ENCODE measurements at regions not wholly inside any gene's neighbourhood (a gene's known extent, or its start where the extent isn't known, plus 50 kb on each side); places are given as distances from the start of the nearest gene placed in this dataset.
"Not testable (repeated sequence)": the region's sequence is repeated elsewhere in the genome, so short reads cannot be mapped to it uniquely, and the experiment has no call there.

DNA sequence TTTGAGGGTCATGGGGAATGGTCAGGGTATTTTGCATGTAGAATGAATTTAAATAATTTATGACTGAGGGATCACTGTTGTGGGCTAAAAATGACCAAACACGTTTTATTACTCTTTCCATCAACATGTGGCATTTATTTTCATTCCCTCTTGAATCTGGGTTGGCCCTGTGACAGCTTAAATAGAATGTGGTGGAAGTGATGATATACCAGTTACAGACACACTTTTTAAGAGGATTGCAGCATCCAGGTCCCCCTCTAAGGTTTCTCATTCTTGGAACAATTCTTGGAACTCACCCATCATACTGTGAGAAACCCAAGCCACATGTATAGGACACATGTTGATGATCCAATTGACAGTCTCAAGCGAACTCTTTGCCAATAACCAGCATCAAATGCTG lies 272.4 kb downstream of the ETV1 start:
- Histone ChIP-seq H3K4me1 (ENCODE audit: control insufficient read depth, insufficient read depth, low read length) (no peaks in the 10 kb centered on the region), H3K9ac (ENCODE audit: low read depth, low read length) (no peak overlapping the region), H3K4me3 (ENCODE audit: low read depth, low read length) (no peak overlapping the region), H3K9me3 (ENCODE audit: control insufficient read depth, insufficient read depth, low read length) (peaks cover 4% of the 10 kb centered on the region), H3K27me3 (ENCODE audit: control insufficient read depth, insufficient read depth, low read length) (no peaks in the 10 kb centered on the region), H3K36me3 (ENCODE audit: control insufficient read depth, insufficient read depth, low read length) (no peaks in the 10 kb centered on the region)

- Histone ChIP-seq H3K4me1 (ENCODE audit: control insufficient read depth, insufficient read depth, low read length) (no peaks in the 10 kb centered on the region), H3K36me3 (ENCODE audit: control insufficient read depth, insufficient read depth, low read length) (no peaks in the 10 kb centered on the region), H3K27me3 (ENCODE audit: control insufficient read depth, insufficient read depth, low read length) (no peaks in the 10 kb centered on the region), H3K9me3 (ENCODE audit: control insufficient read depth, insufficient read depth, low read length) (no peaks in the 10 kb centered on the region), H3K9ac (ENCODE audit: low read depth, low read length) (no peak overlapping the region), H3K4me3 (ENCODE audit: low read depth, low read length) (no peak overlapping the region)
Measured at GRCh38 chr7:13724191-13724976, 265.1 kb downstream of the ETV1 start.

DNA sequence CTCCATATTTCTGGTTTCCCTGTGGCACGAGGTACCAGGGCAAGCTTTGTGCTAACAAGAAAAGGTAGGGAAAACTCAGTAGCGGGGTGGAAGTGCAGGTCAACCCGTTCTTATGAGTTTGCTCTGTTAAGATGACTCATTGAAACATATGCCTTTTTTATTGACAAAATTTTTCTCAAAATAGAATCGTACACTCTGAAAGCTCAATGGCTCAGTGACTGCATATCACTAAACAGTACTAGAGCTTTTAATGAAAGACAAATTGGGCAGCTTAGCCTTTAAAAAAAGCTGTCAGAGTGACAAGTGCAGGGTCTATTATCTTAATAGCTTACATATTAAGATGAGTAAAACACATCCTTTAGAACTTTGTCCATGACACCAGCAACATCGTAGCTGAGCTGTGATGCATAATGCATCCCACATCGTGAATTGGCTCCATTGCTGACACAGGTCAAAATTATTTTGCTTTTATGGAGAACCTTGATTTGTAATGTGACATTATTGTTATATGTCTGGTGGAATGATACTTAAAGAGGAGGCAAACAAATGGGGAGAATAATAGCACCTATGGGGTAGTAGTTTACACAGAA lies 264.4 kb downstream of the ETV1 start:
- H3K9me3 ChIP-seq (ENCODE audit: control insufficient read depth, insufficient read depth, low read length), result no peaks in the 10 kb centered on the region
- H3K27me3 ChIP-seq (ENCODE audit: control insufficient read depth, insufficient read depth, low read length), result no peaks in the 10 kb centered on the region
- H3K36me3 ChIP-seq (ENCODE audit: control insufficient read depth, insufficient read depth, low read length), result no peaks in the 10 kb centered on the region
- no peaks in the 10 kb centered on the region for H3K4me1 ChIP-seq (ENCODE audit: control insufficient read depth, insufficient read depth, low read length)
- H3K4me3 ChIP-seq (ENCODE audit: low read depth, low read length), result no peak overlapping the region
- H3K9ac ChIP-seq (ENCODE audit: low read depth, low read length), result no peak overlapping the region

DNA sequence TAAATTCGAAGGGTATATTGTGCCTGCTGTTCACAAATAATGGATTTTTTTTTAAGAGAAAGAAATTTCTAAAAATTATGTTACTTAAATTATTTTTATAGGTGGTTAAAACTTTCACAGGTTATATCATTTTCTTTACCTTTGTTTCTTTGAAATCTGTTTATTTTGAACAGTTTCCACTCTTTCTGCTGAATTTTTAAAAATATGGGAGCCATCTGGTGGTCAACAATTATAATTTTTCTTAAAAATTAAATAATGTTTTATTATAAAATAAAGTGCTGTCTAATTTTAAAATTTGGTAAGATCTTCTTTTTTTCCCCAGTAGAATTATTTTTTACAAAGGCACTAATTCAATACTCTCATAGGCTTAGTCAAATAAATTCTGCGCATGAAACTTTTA lies 263.9 kb downstream of the ETV1 start:
- Histone ChIP-seq H3K27me3 (ENCODE audit: control insufficient read depth, insufficient read depth, low read length) (no peaks in the 10 kb centered on the region), H3K4me1 (ENCODE audit: control insufficient read depth, insufficient read depth, low read length) (no peaks in the 10 kb centered on the region), H3K4me3 (ENCODE audit: low read depth, low read length) (no peak overlapping the region), H3K36me3 (ENCODE audit: control insufficient read depth, insufficient read depth, low read length) (no peaks in the 10 kb centered on the region), H3K9ac (ENCODE audit: low read depth, low read length) (no peak overlapping the region), H3K9me3 (ENCODE audit: control insufficient read depth, insufficient read depth, low read length) (no peaks in the 10 kb centered on the region)

DNA sequence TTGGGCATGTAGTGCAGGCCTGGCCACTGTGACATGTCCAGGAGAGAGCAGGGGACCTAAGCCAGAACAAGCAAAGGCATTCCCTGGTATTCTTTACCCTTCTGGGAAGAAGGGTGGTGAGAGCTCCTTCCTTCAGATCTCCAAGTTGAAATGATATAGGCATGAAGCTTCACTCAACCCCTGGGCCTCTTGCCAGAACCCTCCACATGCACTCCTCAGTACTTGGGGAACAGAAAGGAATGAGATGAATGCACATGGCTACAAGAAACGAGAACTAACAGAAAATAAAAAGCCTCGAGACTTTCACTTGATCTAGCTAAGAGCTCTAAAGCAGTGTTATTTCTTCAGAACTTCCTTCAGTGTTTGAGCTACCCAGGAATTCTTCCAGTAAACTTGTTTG lies 262.2 kb downstream of the ETV1 start:
- no peak overlapping the region for H3K4me3 ChIP-seq (ENCODE audit: low read depth, low read length)
- H3K9me3 ChIP-seq (ENCODE audit: control insufficient read depth, insufficient read depth, low read length), result no peaks in the 10 kb centered on the region

DNA sequence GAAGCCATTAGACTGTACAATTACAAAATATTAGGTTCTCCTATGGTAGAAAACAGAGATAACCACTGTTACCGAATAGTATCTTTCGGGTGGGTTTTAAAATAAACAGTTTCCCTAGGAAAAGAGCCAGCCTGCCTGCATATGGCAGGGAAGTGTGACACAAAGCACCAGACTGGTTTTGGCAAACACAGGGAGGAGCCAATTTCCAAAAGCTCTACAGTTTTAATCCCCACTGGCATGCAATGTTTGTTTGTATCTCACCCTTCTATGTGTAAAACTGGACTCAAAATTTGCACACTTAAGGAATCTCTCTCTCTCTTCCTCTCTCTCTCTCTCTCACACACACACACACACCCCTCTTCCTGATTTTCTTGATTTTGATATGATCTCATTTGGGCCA lies 261.7 kb downstream of the ETV1 start:
- Histone ChIP-seq H3K4me3 (ENCODE audit: low read depth, low read length) (no peak overlapping the region), H3K36me3 (ENCODE audit: control insufficient read depth, insufficient read depth, low read length) (no peaks in the 10 kb centered on the region), H3K4me1 (ENCODE audit: control insufficient read depth, insufficient read depth, low read length) (no peaks in the 10 kb centered on the region), H3K9me3 (ENCODE audit: control insufficient read depth, insufficient read depth, low read length) (no peaks in the 10 kb centered on the region), H3K27me3 (ENCODE audit: control insufficient read depth, insufficient read depth, low read length) (no peaks in the 10 kb centered on the region), H3K9ac (ENCODE audit: low read depth, low read length) (no peak overlapping the region)

More for the DNA sequence above, 262.2 kb downstream of the ETV1 start:
- Histone ChIP-seq H3K27me3 (ENCODE audit: control insufficient read depth, insufficient read depth, low read length) (no peaks in the 10 kb centered on the region), H3K4me1 (ENCODE audit: control insufficient read depth, insufficient read depth, low read length) (no peaks in the 10 kb centered on the region), H3K36me3 (ENCODE audit: control insufficient read depth, insufficient read depth, low read length) (no peaks in the 10 kb centered on the region), H3K9ac (ENCODE audit: low read depth, low read length) (no peak overlapping the region)

- H3K4me3 ChIP-seq (ENCODE audit: low read depth, low read length); H3K36me3 ChIP-seq (ENCODE audit: control insufficient read depth, insufficient read depth, low read length); H3K4me1 ChIP-seq (ENCODE audit: control insufficient read depth, insufficient read depth, low read length); H3K27me3 ChIP-seq (ENCODE audit: control insufficient read depth, insufficient read depth, low read length); H3K9ac ChIP-seq (ENCODE audit: low read depth, low read length); H3K9me3 ChIP-seq (ENCODE audit: control insufficient read depth, insufficient read depth, low read length): not testable (repeated sequence)
Measured at GRCh38 chr7:13728430-13728829, 261.0 kb downstream of the ETV1 start.

GRCh38 chr7:13731643-13732042 lies 257.8 kb downstream of the ETV1 start:
- H3K27me3 ChIP-seq (ENCODE audit: control insufficient read depth, insufficient read depth, low read length), result no peaks in the 10 kb centered on the region
- no peaks in the 10 kb centered on the region for H3K36me3 ChIP-seq (ENCODE audit: control insufficient read depth, insufficient read depth, low read length)
- H3K9me3 ChIP-seq (ENCODE audit: control insufficient read depth, insufficient read depth, low read length), result no peaks in the 10 kb centered on the region
- no peak overlapping the region for H3K9ac ChIP-seq (ENCODE audit: low read depth, low read length)
- H3K4me3 ChIP-seq (ENCODE audit: low read depth, low read length), result no peak overlapping the region
- H3K4me1 ChIP-seq (ENCODE audit: control insufficient read depth, insufficient read depth, low read length), result no peaks in the 10 kb centered on the region

DNA sequence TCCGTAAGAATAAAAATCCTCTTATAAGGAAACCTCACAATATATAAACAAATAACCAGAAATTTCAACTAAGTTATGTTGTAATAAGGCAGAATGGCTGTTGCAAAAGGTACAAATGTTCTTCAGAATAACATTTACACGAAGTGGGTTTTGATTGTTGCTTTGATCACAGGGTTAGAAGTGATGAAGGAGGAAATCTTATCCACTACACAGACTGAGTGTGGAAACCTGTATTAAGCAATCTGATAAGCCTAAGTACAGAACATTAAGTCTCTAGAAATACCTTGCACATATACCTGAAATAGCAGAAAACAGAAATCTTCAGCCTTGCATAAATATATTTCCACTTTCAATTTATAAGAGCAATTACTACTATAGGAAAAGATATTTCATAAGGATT lies 251.9 kb downstream of the ETV1 start:
- no peaks in the 10 kb centered on the region for H3K27me3 ChIP-seq (ENCODE audit: control insufficient read depth, insufficient read depth, low read length)
- H3K9me3 ChIP-seq (ENCODE audit: control insufficient read depth, insufficient read depth, low read length), result no peaks in the 10 kb centered on the region
- no peaks in the 10 kb centered on the region for H3K36me3 ChIP-seq (ENCODE audit: control insufficient read depth, insufficient read depth, low read length)
- no peak overlapping the region for H3K9ac ChIP-seq (ENCODE audit: low read depth, low read length)
- no peak overlapping the region for H3K4me3 ChIP-seq (ENCODE audit: low read depth, low read length)
- H3K4me1 ChIP-seq (ENCODE audit: control insufficient read depth, insufficient read depth, low read length), result no peaks in the 10 kb centered on the region

GRCh38 chr7:13742126-13742525 lies 247.3 kb downstream of the ETV1 start:
- Histone ChIP-seq H3K36me3 (ENCODE audit: control insufficient read depth, insufficient read depth, low read length) (no peaks in the 10 kb centered on the region), H3K27me3 (ENCODE audit: control insufficient read depth, insufficient read depth, low read length) (no peaks in the 10 kb centered on the region), H3K9me3 (ENCODE audit: control insufficient read depth, insufficient read depth, low read length) (no peaks in the 10 kb centered on the region), H3K4me1 (ENCODE audit: control insufficient read depth, insufficient read depth, low read length) (no peaks in the 10 kb centered on the region), H3K4me3 (ENCODE audit: low read depth, low read length) (no peak overlapping the region), H3K9ac (ENCODE audit: low read depth, low read length) (no peak overlapping the region)

DNA sequence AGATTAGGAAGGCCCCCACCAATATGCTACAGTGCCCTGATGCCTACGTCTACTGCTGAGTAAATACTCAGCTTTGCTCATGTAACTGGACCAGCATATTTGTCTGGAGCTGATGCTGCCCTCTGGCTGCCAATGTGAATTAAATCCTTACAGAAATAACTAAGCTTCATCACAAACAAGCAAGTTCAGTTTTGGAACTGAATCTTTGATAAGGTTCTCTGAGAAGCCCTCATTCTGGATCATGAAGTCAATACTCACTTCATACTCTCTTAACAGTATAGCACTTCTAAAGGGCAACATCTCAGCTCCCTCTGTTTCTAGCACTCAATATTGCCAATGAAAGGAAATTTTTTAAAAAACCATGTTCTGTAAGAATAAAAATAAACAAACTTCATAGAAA lies 246.7 kb downstream of the ETV1 start:
- H3K9me3 ChIP-seq (ENCODE audit: control insufficient read depth, insufficient read depth, low read length), result no peaks in the 10 kb centered on the region
- H3K4me1 ChIP-seq (ENCODE audit: control insufficient read depth, insufficient read depth, low read length), result no peaks in the 10 kb centered on the region
- no peaks in the 10 kb centered on the region for H3K27me3 ChIP-seq (ENCODE audit: control insufficient read depth, insufficient read depth, low read length)

DNA sequence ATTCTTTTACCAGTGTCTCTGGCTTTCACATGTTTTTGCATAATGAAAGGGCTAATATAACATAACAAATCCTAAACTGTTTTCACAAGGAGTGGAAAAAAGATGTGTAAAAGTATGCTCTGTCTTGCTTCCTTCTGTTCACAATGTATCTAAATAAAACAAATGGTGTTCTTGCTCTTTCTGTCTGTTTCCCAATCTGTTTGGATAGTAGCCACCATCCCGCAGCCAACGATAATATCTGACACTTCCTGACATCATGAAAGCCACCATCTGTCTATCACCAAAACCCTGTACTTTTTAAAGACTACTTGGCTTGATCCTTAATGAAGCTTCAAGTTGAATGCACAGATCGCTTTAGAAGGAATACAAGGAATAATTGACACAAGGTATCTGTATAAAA lies 246.2 kb downstream of the ETV1 start:
- Histone ChIP-seq H3K4me1 (ENCODE audit: control insufficient read depth, insufficient read depth, low read length) (no peaks in the 10 kb centered on the region), H3K9ac (ENCODE audit: low read depth, low read length) (no peak overlapping the region), H3K9me3 (ENCODE audit: control insufficient read depth, insufficient read depth, low read length) (no peaks in the 10 kb centered on the region)

More for the DNA sequence above, 246.7 kb downstream of the ETV1 start:
- Histone ChIP-seq H3K36me3 (ENCODE audit: control insufficient read depth, insufficient read depth, low read length) (no peaks in the 10 kb centered on the region), H3K9ac (ENCODE audit: low read depth, low read length) (no peak overlapping the region), H3K4me3 (ENCODE audit: low read depth, low read length) (no peak overlapping the region)

More for the DNA sequence above, 246.2 kb downstream of the ETV1 start:
- H3K36me3 ChIP-seq (ENCODE audit: control insufficient read depth, insufficient read depth, low read length), result no peaks in the 10 kb centered on the region
- no peaks in the 10 kb centered on the region for H3K27me3 ChIP-seq (ENCODE audit: control insufficient read depth, insufficient read depth, low read length)
- H3K4me3 ChIP-seq (ENCODE audit: low read depth, low read length), result no peak overlapping the region

Measured in iPS-15b (cell line).